Gastroesophageal sphincter (tissue), 4 donors: ENCODE measurements at regions not wholly inside any gene's neighbourhood (a gene's known extent, or its start where the extent isn't known, plus 50 kb on each side); places are given as distances from the start of the nearest gene placed in this dataset.

Experiments used
- ATAC-seq: fragments of 150-250 bp; one replicate; pipeline ENCODE4 v1.9.1; 2016; ENCODE audit warnings: mild to moderate bottlenecking, moderate library complexity
- H3K27ac ChIP-seq, 4 donors: fragments of 200-600 bp; sonication (generic) in 3 of 4; 1 replicate in 3 of 4; 2 replicates in 1 of 4; pipeline ENCODE4 v1.5.1; 2016 to 2019
- H3K27me3 ChIP-seq: fragments of 200-600 bp; sonication (generic); one replicate; pipeline ENCODE4 v1.5.1; 2019
- H3K36me3 ChIP-seq, 2 donors: fragments of 200-600 bp; sonication (generic); one replicate each; pipeline ENCODE4 v1.5.1; 2019; ENCODE audit warnings: control low read depth in 1 of 2
- H3K4me1 ChIP-seq, 3 donors: fragments of 200-600 bp; sonication (generic); 1 replicate in 2 of 3; 2 replicates in 1 of 3; pipeline ENCODE4 v1.5.1; 2016 to 2019; ENCODE audit warnings: control low read depth in 2 of 3
- H3K4me3 ChIP-seq, 2 donors: fragments of 200-600 bp; sonication (generic); one replicate each; pipeline ENCODE4 v1.5.1; 2019; ENCODE audit warnings: mild to moderate bottlenecking in 1 of 2, moderate library complexity in 1 of 2
- H3K9me3 ChIP-seq, 3 donors: fragments of 200-600 bp; sonication (generic); one replicate each; pipeline ENCODE4 v1.5.1; 2017 to 2019; ENCODE audit warnings: control low read depth in 2 of 3
- CTCF ChIP-seq, 4 experiments: fragments of 200-600 bp in 2 of 4; fragments of 450-650 bp in 2 of 4; sonication (generic) in 1 of 4; IDR thresholded peaks; one replicate each; pipeline ENCODE4 v1.5.1; 2017 to 2019; ENCODE audit warnings: antibody characterized with exemption in 4 of 4, mild to moderate bottlenecking in 2 of 4, moderate library complexity in 2 of 4
- EP300 ChIP-seq: sonication (generic); formaldehyde crosslinking; IDR thresholded peaks from one replicate; pipeline ENCODE4 v1.6.1; 2017; ENCODE audit warnings: antibody characterized with exemption, mild to moderate bottlenecking
- POLR2A ChIP-seq, 2 donors: fragments of 450-650 bp; IDR thresholded peaks; one replicate each; pipeline ENCODE4 v1.6.1; 2017; ENCODE audit warnings: antibody characterized with exemption in 2 of 2, mild to moderate bottlenecking in 2 of 2, moderate library complexity in 1 of 2
- POLR2AphosphoS5 ChIP-seq: sonication (generic); formaldehyde crosslinking; IDR thresholded peaks from one replicate; pipeline ENCODE4 v1.6.1; 2017; ENCODE audit warnings: antibody characterized with exemption
- WGBS, 2 donors: methylation state at CpG; one replicate each; pipeline ENCODE4 v1.1.5; 2018; ENCODE audit warnings: low coverage in 1 of 2; 5-methylcytosine and 5-hydroxymethylcytosine counted together

- ATAC-seq: no peak
- H3K9me3 ChIP-seq: no peaks in the 10 kb centered on the region
- TF ChIP-seq CTCF (IDR thresholded peaks at IDR 0.05): no peak
- TF ChIP-seq POLR2A (IDR thresholded peaks at IDR 0.05): no peak
- no peak for TF ChIP-seq POLR2AphosphoS5
- TF ChIP-seq EP300: no peak
- no peak overlapping the region for H3K4me3 ChIP-seq
- no peaks in the 10 kb centered on the region for H3K27me3 ChIP-seq
- no peaks in the 10 kb centered on the region for H3K4me1 ChIP-seq
- H3K36me3 ChIP-seq: no peaks in the 10 kb centered on the region
- no peak overlapping the region for H3K27ac ChIP-seq
- 77 to 86% methylated on average over 3 to 4 of the region's 5 CpGs for WGBS, 2 donors
These were observed 110.8 kb downstream of the NDUFA12 start for GRCh38 chr12:94892544-94893267.

GRCh38 chr12:94889445-94890210, 113.9 kb downstream of the NDUFA12 start:
- WGBS, 2 donors: 61 to 95% methylated on average over 3 to 5 of the region's 5 CpGs
- H3K27ac ChIP-seq: no peak overlapping the region
- TF ChIP-seq CTCF (IDR thresholded peaks at IDR 0.05): no peak
- TF ChIP-seq EP300: no peak
- TF ChIP-seq POLR2A (IDR thresholded peaks at IDR 0.05): no peak
- no peak for TF ChIP-seq POLR2AphosphoS5
- no peaks in the 10 kb centered on the region for H3K36me3 ChIP-seq
- no peak overlapping the region for H3K4me3 ChIP-seq
- no peaks in the 10 kb centered on the region for H3K9me3 ChIP-seq
- H3K4me1 ChIP-seq: no peaks in the 10 kb centered on the region
- H3K27me3 ChIP-seq: no peaks in the 10 kb centered on the region
- no peak for ATAC-seq

DNA sequence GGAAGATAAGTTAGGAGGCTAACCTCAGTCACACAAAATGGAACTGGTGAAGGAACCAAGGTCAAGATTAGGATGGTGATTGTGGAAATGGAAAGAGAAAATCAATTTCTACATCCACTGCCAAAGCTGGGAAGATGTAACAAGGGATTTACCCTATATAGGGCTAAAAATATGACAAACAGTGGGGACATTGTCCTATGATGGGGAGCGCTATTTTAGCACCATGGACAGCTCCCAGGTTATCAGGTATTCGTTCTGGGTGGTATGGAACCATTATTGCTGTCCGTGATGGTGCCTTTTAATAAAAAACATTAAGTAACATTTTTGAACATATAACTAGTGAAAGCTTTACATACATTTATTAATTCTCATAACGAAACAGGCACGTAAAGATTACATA, 124.0 kb downstream of the NDUFA12 start:
- Histone ChIP-seq H3K27me3 (no peaks in the 10 kb centered on the region), H3K4me3 (no peak overlapping the region), H3K36me3 (no peaks in the 10 kb centered on the region), H3K4me1 (peaks cover 0 to 9% (median 4%) of the 10 kb centered on the region in 3 donors), H3K9me3 (no peaks in the 10 kb centered on the region), H3K27ac (no peak overlapping the region)
- ATAC-seq: no peak
- TF ChIP-seq CTCF (IDR thresholded peaks at IDR 0.05) (no peak), POLR2AphosphoS5 (no peak)
- WGBS, 2 donors: 34 to 42% methylated on average over 4 to 5 of the region's 5 CpGs

GRCh38 chr12:94875525-94875924, 128.0 kb downstream of the NDUFA12 start:
- ATAC-seq: no peak
- Histone ChIP-seq H3K4me1 (peaks cover 0 to 43% (median 8%) of the 10 kb centered on the region in 3 donors), H3K9me3 (no peaks in the 10 kb centered on the region), H3K27me3 (peaks cover 7% of the 10 kb centered on the region), H3K27ac (peak overlapping the region in 1 of 4 donors; percentile 74), H3K4me3 (no peak overlapping the region), H3K36me3 (no peaks in the 10 kb centered on the region)
- TF ChIP-seq CTCF (IDR thresholded peaks at IDR 0.05): peak in 3 of 4 experiments; percentile 54 to 64 (median 57)
- TF ChIP-seq EP300: no peak
- WGBS, 2 donors: 33 to 34% methylated on average over 2 to 5 of the region's 5 CpGs
